ENCODE measurements at regions not wholly inside any gene's neighbourhood (a gene's known extent, or its start where the extent isn't known, plus 50 kb on each side); places are given as distances from the start of the nearest gene placed in this dataset.

GRCh38 chr13:106243011-106243565, 292.4 kb downstream of the EFNB2 start:
- DNase-seq (ENCODE audit: extremely low read depth in 1 of 2, low read depth in 1 of 2), result no peak

- DNase-seq (ENCODE audit: extremely low read depth in 1 of 2, low read depth in 1 of 2), result no peak
These were observed 293.2 kb downstream of the EFNB2 start for GRCh38 chr13:106241974-106242953.

GRCh38 chr13:106238690-106239089, 296.8 kb downstream of the EFNB2 start:
- no peak for DNase-seq (ENCODE audit: extremely low read depth in 1 of 2, low read depth in 1 of 2)

- no peak for DNase-seq (ENCODE audit: extremely low read depth in 1 of 2, low read depth in 1 of 2)
These were observed 300.8 kb downstream of the EFNB2 start for GRCh38 chr13:106234636-106235035.

GRCh38 chr13:106233134-106233735, 302.2 kb downstream of the EFNB2 start:
- DNase-seq (ENCODE audit: extremely low read depth in 1 of 2, low read depth in 1 of 2), result no peak

GRCh38 chr13:106232681-106233080, 302.8 kb downstream of the EFNB2 start:
- no peak for DNase-seq (ENCODE audit: extremely low read depth in 1 of 2, low read depth in 1 of 2)

- DNase-seq (ENCODE audit: extremely low read depth in 1 of 2, low read depth in 1 of 2), result no peak
These were observed 305.0 kb downstream of the EFNB2 start for GRCh38 chr13:106230450-106230849.

GRCh38 chr13:106225126-106225525, 310.3 kb downstream of the EFNB2 start:
- no peak for DNase-seq (ENCODE audit: extremely low read depth in 1 of 2, low read depth in 1 of 2)

- no peak for DNase-seq (ENCODE audit: extremely low read depth in 1 of 2, low read depth in 1 of 2)
These were observed 315.3 kb downstream of the EFNB2 start for GRCh38 chr13:106220211-106220610.

GRCh38 chr13:106213028-106213757, 322.3 kb downstream of the EFNB2 start:
- no peak for DNase-seq (ENCODE audit: extremely low read depth in 1 of 2, low read depth in 1 of 2)

- no peak for DNase-seq (ENCODE audit: extremely low read depth in 1 of 2, low read depth in 1 of 2)
These were observed 323.0 kb downstream of the EFNB2 start for GRCh38 chr13:106212386-106213010.

- DNase-seq (ENCODE audit: extremely low read depth in 1 of 2, low read depth in 1 of 2), result no peak
These were observed 325.1 kb downstream of the EFNB2 start for GRCh38 chr13:106210324-106210723.

GRCh38 chr13:106205871-106206270, 329.6 kb downstream of the EFNB2 start:
- DNase-seq (ENCODE audit: extremely low read depth in 1 of 2, low read depth in 1 of 2), result no peak

GRCh38 chr13:106197496-106197895, 338.0 kb downstream of the EFNB2 start:
- DNase-seq (ENCODE audit: extremely low read depth in 1 of 2, low read depth in 1 of 2), result no peak

GRCh38 chr13:106187501-106188095, 347.9 kb downstream of the EFNB2 start:
- no peak for DNase-seq (ENCODE audit: extremely low read depth in 1 of 2, low read depth in 1 of 2)

GRCh38 chr13:106187101-106187500, 348.4 kb downstream of the EFNB2 start:
- DNase-seq (ENCODE audit: extremely low read depth in 1 of 2, low read depth in 1 of 2), result no peak

GRCh38 chr13:106186366-106187030, 349.0 kb downstream of the EFNB2 start:
- no peak for DNase-seq (ENCODE audit: extremely low read depth in 1 of 2, low read depth in 1 of 2)

GRCh38 chr13:106184790-106185189, 350.7 kb downstream of the EFNB2 start:
- no peak for DNase-seq (ENCODE audit: extremely low read depth in 1 of 2, low read depth in 1 of 2)

- DNase-seq (ENCODE audit: extremely low read depth in 1 of 2, low read depth in 1 of 2), result no peak
These were observed 351.9 kb downstream of the EFNB2 start for GRCh38 chr13:106183410-106184065.
